ENCODE measurements at regions not wholly inside any gene's neighbourhood (a gene's known extent, or its start where the extent isn't known, plus 50 kb on each side); places are given as distances from the start of the nearest gene placed in this dataset.

DNA sequence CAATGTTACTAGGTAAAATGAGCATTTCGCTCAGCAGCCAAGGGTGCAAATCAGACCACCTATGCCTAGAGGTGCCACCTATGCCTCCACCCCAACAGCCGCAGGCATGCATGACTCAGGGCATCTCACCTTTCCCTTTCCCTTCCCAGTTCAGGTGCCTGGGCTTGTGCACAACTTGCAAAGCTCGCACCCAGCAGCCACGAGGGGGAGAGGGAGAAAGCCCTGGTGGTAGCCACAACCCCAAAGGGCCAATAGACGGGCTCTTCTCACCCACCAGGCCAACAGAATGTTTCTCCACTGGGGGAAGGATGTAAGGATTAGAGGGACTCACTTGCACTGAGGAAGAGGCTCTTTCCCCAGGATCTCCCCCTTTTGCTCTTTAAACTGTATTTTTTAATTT, 462.3 kb upstream of the PCDH15 start:
- H2AFZ ChIP-seq (replicated peaks), result no peak overlapping the region

DNA sequence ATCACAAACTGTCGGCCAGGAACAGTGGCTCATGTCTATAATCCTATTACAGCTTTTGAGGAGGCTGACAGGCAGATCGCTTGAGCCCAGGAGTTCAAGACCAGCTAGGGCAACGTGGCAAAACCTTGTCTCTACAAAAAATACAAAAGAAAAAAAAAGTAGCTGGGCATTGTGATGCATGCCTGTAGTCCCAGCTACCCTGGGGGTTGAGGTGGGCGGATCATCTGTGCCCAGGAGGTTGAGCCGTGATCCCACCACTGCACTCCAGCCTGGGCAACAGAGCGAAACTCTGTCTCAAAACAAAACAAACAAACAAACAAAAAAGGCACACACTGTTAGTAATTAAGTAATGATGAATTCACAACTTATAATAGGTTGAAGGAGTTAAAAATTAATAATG, 441.5 kb upstream of the PCDH15 start:
- Mint-ChIP-seq H3K4me1 (peaks cover 8% of the 10 kb centered on the region), H3K36me3 (no peaks in the 10 kb centered on the region), H3K27me3 (ENCODE audit: insufficient read depth, low read depth) (no peaks in the 10 kb centered on the region), H3K9me3 (no peaks in the 10 kb centered on the region), H3K4me3 (no peak overlapping the region), H3K27ac (no peak overlapping the region)
- no peak for TF ChIP-seq EZH2 (IDR thresholded peaks at IDR 0.05)
- TF ChIP-seq EZH2phosphoT487 (IDR thresholded peaks at IDR 0.05), result no peak
- H3F3A ChIP-seq (ENCODE audit: low read depth), result no peaks in the 10 kb centered on the region
- H3K79me2 ChIP-seq (ENCODE audit: low read depth), result no peaks in the 10 kb centered on the region
- no peak overlapping the region for H3K9ac ChIP-seq
- no peak for DNase-seq (ENCODE audit: low spot score)
- no peaks in the 10 kb centered on the region for H4K20me1 ChIP-seq (ENCODE audit: low read depth)
- no peak overlapping the region for H3K4me2 ChIP-seq
- no peak overlapping the region for H3K27ac ChIP-seq
- no peaks in the 10 kb centered on the region for H3K36me3 ChIP-seq
- H3K27me3 ChIP-seq, result no peaks in the 10 kb centered on the region
- H3K4me1 ChIP-seq, result peaks cover 3% of the 10 kb centered on the region
- H2AFZ ChIP-seq (replicated peaks), result no peak overlapping the region
- H3K9me3 ChIP-seq (ENCODE audit: low read depth), result no peaks in the 10 kb centered on the region
- no peak overlapping the region for H3K4me3 ChIP-seq

More for the DNA sequence above, 462.3 kb upstream of the PCDH15 start:
- H3K27me3 Mint-ChIP-seq (ENCODE audit: insufficient read depth, low read depth), result peaks cover 2% of the 10 kb centered on the region
- H3K36me3 Mint-ChIP-seq, result no peaks in the 10 kb centered on the region
- no peak overlapping the region for H3K9ac ChIP-seq
- DNase-seq (ENCODE audit: low spot score), result no peak
- H3K4me1 ChIP-seq, result no peaks in the 10 kb centered on the region
- no peaks in the 10 kb centered on the region for H3K9me3 Mint-ChIP-seq
- no peaks in the 10 kb centered on the region for H3K79me2 ChIP-seq (ENCODE audit: low read depth)
- no peak overlapping the region for H3K27ac Mint-ChIP-seq
- H3K9me3 ChIP-seq (ENCODE audit: low read depth), result no peaks in the 10 kb centered on the region
- H3K27ac ChIP-seq, result no peak overlapping the region
- H3K27me3 ChIP-seq, result no peaks in the 10 kb centered on the region
- H3K36me3 ChIP-seq, result no peaks in the 10 kb centered on the region
- H3F3A ChIP-seq (ENCODE audit: low read depth), result no peaks in the 10 kb centered on the region
- no peak overlapping the region for H3K4me2 ChIP-seq
- no peak overlapping the region for H3K4me3 Mint-ChIP-seq
- no peaks in the 10 kb centered on the region for H3K4me1 Mint-ChIP-seq
- H3K4me3 ChIP-seq, result no peak overlapping the region
- no peaks in the 10 kb centered on the region for H4K20me1 ChIP-seq (ENCODE audit: low read depth)
- TF ChIP-seq, protein P1, sequence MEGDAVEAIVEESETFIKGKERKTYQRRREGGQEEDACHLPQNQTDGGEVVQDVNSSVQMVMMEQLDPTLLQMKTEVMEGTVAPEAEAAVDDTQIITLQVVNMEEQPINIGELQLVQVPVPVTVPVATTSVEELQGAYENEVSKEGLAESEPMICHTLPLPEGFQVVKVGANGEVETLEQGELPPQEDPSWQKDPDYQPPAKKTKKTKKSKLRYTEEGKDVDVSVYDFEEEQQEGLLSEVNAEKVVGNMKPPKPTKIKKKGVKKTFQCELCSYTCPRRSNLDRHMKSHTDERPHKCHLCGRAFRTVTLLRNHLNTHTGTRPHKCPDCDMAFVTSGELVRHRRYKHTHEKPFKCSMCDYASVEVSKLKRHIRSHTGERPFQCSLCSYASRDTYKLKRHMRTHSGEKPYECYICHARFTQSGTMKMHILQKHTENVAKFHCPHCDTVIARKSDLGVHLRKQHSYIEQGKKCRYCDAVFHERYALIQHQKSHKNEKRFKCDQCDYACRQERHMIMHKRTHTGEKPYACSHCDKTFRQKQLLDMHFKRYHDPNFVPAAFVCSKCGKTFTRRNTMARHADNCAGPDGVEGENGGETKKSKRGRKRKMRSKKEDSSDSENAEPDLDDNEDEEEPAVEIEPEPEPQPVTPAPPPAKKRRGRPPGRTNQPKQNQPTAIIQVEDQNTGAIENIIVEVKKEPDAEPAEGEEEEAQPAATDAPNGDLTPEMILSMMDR (IDR thresholded peaks at IDR 0.05), result no peak
- TF ChIP-seq EZH2 (IDR thresholded peaks at IDR 0.05), result no peak
- TF ChIP-seq EZH2phosphoT487 (IDR thresholded peaks at IDR 0.05), result no peak

DNA sequence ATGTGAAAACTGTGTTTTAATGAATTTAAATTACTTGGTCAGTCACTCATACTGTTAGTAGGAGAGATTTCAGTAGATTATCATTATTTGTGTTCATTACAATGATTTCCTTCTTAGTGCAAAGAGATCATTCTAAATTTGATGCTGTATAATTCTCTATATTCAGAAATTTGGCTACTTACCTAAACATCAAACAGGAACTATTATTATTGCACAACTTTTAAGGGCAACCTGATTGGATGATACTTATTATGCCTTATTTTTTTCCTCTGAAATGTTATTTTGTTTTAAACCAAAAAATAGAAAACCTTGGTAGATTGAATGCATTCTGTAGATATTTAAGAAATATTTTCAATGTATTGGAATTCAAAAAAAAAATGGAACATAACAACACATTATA, 436.4 kb upstream of the PCDH15 start:
- Mint-ChIP-seq H3K9me3 (no peaks in the 10 kb centered on the region), H3K36me3 (no peaks in the 10 kb centered on the region), H3K4me1 (peaks cover 1% of the 10 kb centered on the region), H3K4me3 (no peak overlapping the region), H3K27ac (no peak overlapping the region), H3K27me3 (ENCODE audit: insufficient read depth, low read depth) (no peaks in the 10 kb centered on the region)
- no peaks in the 10 kb centered on the region for H3K36me3 ChIP-seq
- no peak for TF ChIP-seq EZH2 (IDR thresholded peaks at IDR 0.05)
- TF ChIP-seq, protein P1 (IDR thresholded peaks at IDR 0.05), result no peak
- TF ChIP-seq EZH2phosphoT487 (IDR thresholded peaks at IDR 0.05), result no peak
- H2AFZ ChIP-seq (replicated peaks), result no peak overlapping the region
- no peak overlapping the region for H3K4me2 ChIP-seq
- no peaks in the 10 kb centered on the region for H3K9me3 ChIP-seq (ENCODE audit: low read depth)
- H4K20me1 ChIP-seq (ENCODE audit: low read depth), result no peaks in the 10 kb centered on the region
- no peak overlapping the region for H3K9ac ChIP-seq
- no peak for DNase-seq (ENCODE audit: low spot score)
- H3F3A ChIP-seq (ENCODE audit: low read depth), result no peaks in the 10 kb centered on the region
- H3K27ac ChIP-seq, result no peak overlapping the region
- no peaks in the 10 kb centered on the region for H3K4me1 ChIP-seq
- no peaks in the 10 kb centered on the region for H3K27me3 ChIP-seq
- no peak overlapping the region for H3K4me3 ChIP-seq
- H3K79me2 ChIP-seq (ENCODE audit: low read depth), result no peaks in the 10 kb centered on the region

DNA sequence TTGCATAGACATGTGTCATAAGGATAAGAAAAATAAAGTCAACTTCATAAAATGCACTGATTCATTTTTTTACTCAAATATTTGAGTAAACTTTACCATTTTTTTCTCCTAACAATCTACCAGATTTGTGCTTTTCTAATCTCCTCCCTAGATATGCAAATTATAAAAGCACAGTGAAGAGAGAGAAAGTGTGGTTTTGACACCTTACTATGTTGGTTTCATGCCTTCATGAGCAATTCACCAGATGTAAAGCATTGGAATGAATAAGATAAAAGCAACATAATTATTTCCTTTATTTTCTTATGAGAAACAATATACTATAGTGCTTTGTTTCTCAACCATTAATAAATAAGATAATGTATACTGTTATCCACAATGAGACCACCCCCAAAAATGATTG, 432.5 kb upstream of the PCDH15 start:
- Mint-ChIP-seq H3K9me3 (no peaks in the 10 kb centered on the region), H3K36me3 (no peaks in the 10 kb centered on the region), H3K27ac (no peak overlapping the region), H3K27me3 (ENCODE audit: insufficient read depth, low read depth) (no peaks in the 10 kb centered on the region), H3K4me3 (no peak overlapping the region), H3K4me1 (no peaks in the 10 kb centered on the region)
- no peak for TF ChIP-seq EZH2 (IDR thresholded peaks at IDR 0.05)
- TF ChIP-seq, protein P1 (IDR thresholded peaks at IDR 0.05), result no peak
- no peak for TF ChIP-seq EZH2phosphoT487 (IDR thresholded peaks at IDR 0.05)
- H3K4me1 ChIP-seq, result no peaks in the 10 kb centered on the region
- H3K9me3 ChIP-seq (ENCODE audit: low read depth), result no peaks in the 10 kb centered on the region
- no peak for DNase-seq (ENCODE audit: low spot score)
- no peak overlapping the region for H2AFZ ChIP-seq (replicated peaks)
- H3K27me3 ChIP-seq, result no peaks in the 10 kb centered on the region
- no peak overlapping the region for H3K27ac ChIP-seq
- no peaks in the 10 kb centered on the region for H4K20me1 ChIP-seq (ENCODE audit: low read depth)
- no peaks in the 10 kb centered on the region for H3K79me2 ChIP-seq (ENCODE audit: low read depth)
- no peak overlapping the region for H3K4me3 ChIP-seq
- no peak overlapping the region for H3K4me2 ChIP-seq
- no peaks in the 10 kb centered on the region for H3F3A ChIP-seq (ENCODE audit: low read depth)
- H3K9ac ChIP-seq, result no peak overlapping the region
- no peaks in the 10 kb centered on the region for H3K36me3 ChIP-seq

Measured in neural progenitor cell (in vitro differentiated cells).